Right lobe of liver (tissue), 4 donors: ENCODE measurements at regions not wholly inside any gene's neighbourhood (a gene's known extent, or its start where the extent isn't known, plus 50 kb on each side); places are given as distances from the start of the nearest gene placed in this dataset.

ENCODE experiments used
- CTCF ChIP-seq, 4 donors: fragments of 200-600 bp in 3 of 4; fragments of 450-650 bp in 1 of 4; IDR thresholded peaks; one replicate each; pipeline versions ENCODE4 v1.5.1 to v1.8.0; 2016 to 2022; ENCODE audit warnings: antibody characterized with exemption in 4 of 4, mild to moderate bottlenecking in 2 of 4
- POLR2A ChIP-seq: fragments of 450-650 bp; IDR thresholded peaks from one replicate; pipeline ENCODE4 v1.6.1; 2017; ENCODE audit warnings: antibody characterized with exemption, mild to moderate bottlenecking
- donor health status: DM: no; HTN: no; CAD: no.
- donor health status: DM: no; HTN: no; CAD: no.
- donor health status: DM: no; HTN: yes; CAD: no.

GRCh38 chr13:76048675-76049375 lies 412.7 kb downstream of the LMO7 start:
- no peak for TF ChIP-seq CTCF (IDR thresholded peaks at IDR 0.05)
- TF ChIP-seq POLR2A = no peak
